Liver (tissue), 8 donors: ENCODE measurements at regions not wholly inside any gene's neighbourhood (a gene's known extent, or its start where the extent isn't known, plus 50 kb on each side); places are given as distances from the start of the nearest gene placed in this dataset.

Source experiments
- DNase-seq: peaks from one replicate; pipeline ENCODE4 v3.0.0-alpha.2; 2017; ENCODE audit warnings: low spot score
- H3K27ac ChIP-seq, 2 donors: one replicate each; pipeline ENCODE4 v1.7.0; 2013; ENCODE audit warnings: inconsistent platforms in 2 of 2, low read length in 2 of 2, control low read depth in 1 of 2, low read depth in 1 of 2, mild to moderate bottlenecking in 1 of 2
- H3K27me3 ChIP-seq, 4 donors: one replicate each; pipeline versions ENCODE4 v1.6.1 to v1.7.0; 2013; ENCODE audit warnings: low read length in 3 of 4, inconsistent platforms in 1 of 4, mild to moderate bottlenecking in 1 of 4, moderate library complexity in 1 of 4; ENCODE audit not compliant: control insufficient read depth in 4 of 4, insufficient read depth in 4 of 4
- H3K36me3 ChIP-seq, 4 donors: one replicate each; pipeline versions ENCODE4 v1.6.1 to v1.7.0; 2013; ENCODE audit warnings: low read length in 3 of 4, mild to moderate bottlenecking in 3 of 4, low read depth in 1 of 4, moderate library complexity in 1 of 4; ENCODE audit not compliant: control insufficient read depth in 4 of 4, insufficient read depth in 3 of 4
- H3K4me1 ChIP-seq, 4 donors: one replicate each; pipeline versions ENCODE4 v1.6.1 to v1.7.0; 2013; ENCODE audit warnings: low read length in 3 of 4, mild to moderate bottlenecking in 3 of 4, moderate library complexity in 1 of 4; ENCODE audit not compliant: control insufficient read depth in 4 of 4, insufficient read depth in 4 of 4
- H3K4me3 ChIP-seq, 3 donors: one replicate each; pipeline versions ENCODE4 v1.6.1 to v1.7.0; 2013; ENCODE audit warnings: low read length in 3 of 3, control low read depth in 1 of 3, low read depth in 1 of 3, mild to moderate bottlenecking in 1 of 3
- H3K9ac ChIP-seq, 2 donors: one replicate each; pipeline ENCODE4 v1.7.0; 2013; ENCODE audit warnings: low read length in 2 of 2, mild to moderate bottlenecking in 2 of 2, moderate library complexity in 2 of 2, control low read depth in 1 of 2, low read depth in 1 of 2
- H3K9me3 ChIP-seq, 4 donors: one replicate each; pipeline versions ENCODE4 v1.6.1 to v1.7.0; 2013; ENCODE audit warnings: low read length in 3 of 4; ENCODE audit not compliant: control insufficient read depth in 4 of 4
- ATF3 ChIP-seq: IDR thresholded peaks from 2 replicates; pipeline ENCODE4 v1.6.1; 2016; ENCODE audit warnings: antibody characterized with exemption
- CTCF ChIP-seq: fragments of 150-350 bp; IDR thresholded peaks from 2 replicates; pipeline ENCODE4 v1.5.1; 2017; ENCODE audit warnings: improper control_type of control experiment, low read depth, low read length; ENCODE audit not compliant: missing input control
- EGR1 ChIP-seq, 2 donors: IDR thresholded peaks; 2 replicates each; pipeline ENCODE4 v1.6.1; 2016 to 2018; ENCODE audit warnings: antibody characterized with exemption in 2 of 2, low read depth in 2 of 2
- FOXA1 ChIP-seq: IDR thresholded peaks from 2 replicates; pipeline ENCODE4 v1.6.1; 2016; ENCODE audit warnings: antibody characterized with exemption
- GABPA ChIP-seq, 2 donors: IDR thresholded peaks in 1 of 2; conservative IDR thresholded peaks in 1 of 2; 2 replicates each; pipeline ENCODE4 v1.6.1; 2016; ENCODE audit warnings: antibody characterized with exemption in 2 of 2, mild to moderate bottlenecking in 1 of 2, moderate library complexity in 1 of 2
- HNF4G ChIP-seq: IDR thresholded peaks from 2 replicates; pipeline ENCODE4 v1.6.1; 2016; ENCODE audit warnings: antibody characterized with exemption
- NR2F2 ChIP-seq: IDR thresholded peaks from 2 replicates; pipeline ENCODE4 v1.6.1; 2016; ENCODE audit warnings: antibody characterized with exemption
- RAD21 ChIP-seq, 2 donors: IDR thresholded peaks; 2 replicates each; pipeline ENCODE4 v1.6.1; 2016; ENCODE audit warnings: antibody characterized with exemption in 2 of 2, mild to moderate bottlenecking in 2 of 2
- RXRA ChIP-seq, 2 donors: IDR thresholded peaks; 2 replicates each; pipeline ENCODE4 v1.6.1; 2017 to 2018; ENCODE audit warnings: antibody characterized with exemption in 2 of 2, mild to moderate bottlenecking in 1 of 2
- SP1 ChIP-seq: IDR thresholded peaks from 2 replicates; pipeline ENCODE4 v1.6.1; 2018; ENCODE audit warnings: antibody characterized with exemption, mild to moderate bottlenecking
- TAF1 ChIP-seq: conservative IDR thresholded peaks from 2 replicates; pipeline ENCODE4 v1.6.1; 2016; ENCODE audit warnings: antibody characterized with exemption, mild to moderate bottlenecking
- YY1 ChIP-seq: IDR thresholded peaks from 2 replicates; pipeline ENCODE4 v1.6.1; 2016; ENCODE audit warnings: antibody characterized with exemption, mild to moderate bottlenecking
- ZBTB33 ChIP-seq: IDR thresholded peaks from 2 replicates; pipeline ENCODE4 v1.6.1; 2016; ENCODE audit warnings: antibody characterized with exemption
- WGBS: extraction: QIAGEN DNeasy Blood & Tissue Kit; methylation state at CpG from one replicate; pipeline ENCODE4 v1.1.7; 2013; 5-methylcytosine and 5-hydroxymethylcytosine counted together
- TF ChIP-seq, protein P1 (sequence below): IDR thresholded peaks from 2 replicates; pipeline ENCODE4 v1.6.1; 2016; ENCODE audit warnings: antibody characterized with exemption, mild to moderate bottlenecking
- donor health status: healthy.
- donor health status: healthy.
- donor health status: healthy.
- donor health status: healthy.
- donor health status: healthy.

DNA sequence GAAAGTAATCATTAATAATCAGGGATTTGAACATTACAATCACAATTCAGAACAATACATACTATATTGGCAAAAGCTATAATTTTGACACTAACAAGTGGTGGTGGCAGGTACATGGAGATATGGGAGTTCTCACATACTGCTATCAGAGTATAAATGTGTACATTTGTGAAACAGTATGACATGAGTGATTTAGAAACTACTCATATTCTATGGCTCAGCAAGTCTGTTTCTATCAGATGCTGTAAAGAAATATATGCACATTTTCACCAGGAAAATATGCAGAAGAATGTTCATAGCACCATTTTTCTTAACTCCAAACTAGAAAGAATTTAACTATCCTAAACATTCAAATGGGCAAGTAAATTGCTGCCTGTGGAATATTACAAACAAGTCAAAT, 620.0 kb downstream of the SH2D4B start (continued):
- TF ChIP-seq ZBTB33, result no peak

DNA sequence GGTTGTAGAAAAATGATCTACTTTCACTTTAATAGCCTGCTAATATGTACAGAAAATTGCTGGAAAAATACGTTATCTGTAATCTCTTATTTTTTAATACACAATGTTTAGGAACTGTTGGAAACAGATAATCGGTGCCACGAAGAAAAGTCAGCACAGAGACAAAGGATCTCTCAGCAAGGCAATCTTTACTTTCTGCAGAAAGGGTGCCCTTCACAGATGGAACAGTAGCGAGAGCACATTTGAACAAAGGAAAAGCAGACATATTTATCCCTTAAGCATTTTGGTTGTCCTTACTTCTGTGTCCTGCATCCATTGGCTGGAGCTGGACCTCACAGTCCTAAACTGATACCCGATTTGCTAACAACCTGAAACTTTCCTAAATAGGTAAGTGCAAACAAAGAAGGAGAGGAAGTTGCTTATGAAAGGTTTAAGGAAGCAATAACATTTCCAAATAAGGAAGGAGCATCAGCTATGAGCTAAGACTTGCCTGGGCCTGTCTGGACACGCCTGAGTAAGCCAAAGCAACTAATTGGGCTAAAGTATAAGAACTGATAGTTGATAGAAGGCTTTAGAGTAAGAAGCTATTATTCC, 640.0 kb downstream of the SH2D4B start:
- WGBS, result 89% methylated on average over 6 of the region's 6 CpGs
- H3K9me3 ChIP-seq, result no peaks in the 10 kb centered on the region
- TF ChIP-seq NR2F2 (no peak), TAF1 (no peak), FOXA1 (no peak), ATF3 (no peak), RXRA (IDR thresholded peaks at IDR 0.05) (no peak), SP1 (no peak), HNF4G (no peak), EGR1 (IDR thresholded peaks at IDR 0.05; ENCODE audit: low read depth in 2 of 2) (no peak), RAD21 (IDR thresholded peaks at IDR 0.05) (no peak), YY1 (no peak)
- TF ChIP-seq, protein P1, sequence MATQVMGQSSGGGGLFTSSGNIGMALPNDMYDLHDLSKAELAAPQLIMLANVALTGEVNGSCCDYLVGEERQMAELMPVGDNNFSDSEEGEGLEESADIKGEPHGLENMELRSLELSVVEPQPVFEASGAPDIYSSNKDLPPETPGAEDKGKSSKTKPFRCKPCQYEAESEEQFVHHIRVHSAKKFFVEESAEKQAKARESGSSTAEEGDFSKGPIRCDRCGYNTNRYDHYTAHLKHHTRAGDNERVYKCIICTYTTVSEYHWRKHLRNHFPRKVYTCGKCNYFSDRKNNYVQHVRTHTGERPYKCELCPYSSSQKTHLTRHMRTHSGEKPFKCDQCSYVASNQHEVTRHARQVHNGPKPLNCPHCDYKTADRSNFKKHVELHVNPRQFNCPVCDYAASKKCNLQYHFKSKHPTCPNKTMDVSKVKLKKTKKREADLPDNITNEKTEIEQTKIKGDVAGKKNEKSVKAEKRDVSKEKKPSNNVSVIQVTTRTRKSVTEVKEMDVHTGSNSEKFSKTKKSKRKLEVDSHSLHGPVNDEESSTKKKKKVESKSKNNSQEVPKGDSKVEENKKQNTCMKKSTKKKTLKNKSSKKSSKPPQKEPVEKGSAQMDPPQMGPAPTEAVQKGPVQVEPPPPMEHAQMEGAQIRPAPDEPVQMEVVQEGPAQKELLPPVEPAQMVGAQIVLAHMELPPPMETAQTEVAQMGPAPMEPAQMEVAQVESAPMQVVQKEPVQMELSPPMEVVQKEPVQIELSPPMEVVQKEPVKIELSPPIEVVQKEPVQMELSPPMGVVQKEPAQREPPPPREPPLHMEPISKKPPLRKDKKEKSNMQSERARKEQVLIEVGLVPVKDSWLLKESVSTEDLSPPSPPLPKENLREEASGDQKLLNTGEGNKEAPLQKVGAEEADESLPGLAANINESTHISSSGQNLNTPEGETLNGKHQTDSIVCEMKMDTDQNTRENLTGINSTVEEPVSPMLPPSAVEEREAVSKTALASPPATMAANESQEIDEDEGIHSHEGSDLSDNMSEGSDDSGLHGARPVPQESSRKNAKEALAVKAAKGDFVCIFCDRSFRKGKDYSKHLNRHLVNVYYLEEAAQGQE, result no peak

DNA sequence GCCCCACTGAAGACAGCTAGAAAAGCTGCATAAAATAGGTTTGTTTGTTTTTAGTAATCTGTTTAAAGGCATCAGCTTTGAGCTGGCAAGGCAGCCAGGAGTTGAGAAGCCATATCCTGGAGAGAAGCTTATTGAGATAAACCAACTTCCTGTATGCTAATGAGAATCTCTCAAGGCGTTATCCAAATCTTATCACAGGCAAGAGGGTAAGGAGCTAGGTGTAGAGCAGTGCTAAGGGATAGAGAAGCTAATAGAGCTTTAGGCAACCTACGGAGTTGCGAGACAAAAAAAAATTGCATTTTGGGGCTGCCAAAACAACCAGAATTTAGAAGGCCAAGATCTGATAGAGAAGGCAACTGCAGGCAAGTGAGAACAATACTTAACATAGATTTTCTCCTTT, 641.6 kb downstream of the SH2D4B start:
- H3K9ac ChIP-seq, result no peak overlapping the region
- H3K27ac ChIP-seq, result no peak overlapping the region
- H3K9me3 ChIP-seq, result no peaks in the 10 kb centered on the region
- no peak for DNase-seq
- H3K27me3 ChIP-seq, result no peaks in the 10 kb centered on the region
- no peaks in the 10 kb centered on the region for H3K36me3 ChIP-seq
- WGBS, result 73% methylated on average over 3 of the region's 3 CpGs
- H3K4me3 ChIP-seq, result no peak overlapping the region
- H3K4me1 ChIP-seq, result no peaks in the 10 kb centered on the region
- TF ChIP-seq GABPA (IDR thresholded peaks at IDR 0.05 in 1 of 2, conservative IDR thresholded peaks at IDR 0.05 in 1 of 2), result no peak
- TF ChIP-seq FOXA1, result no peak
- no peak for TF ChIP-seq CTCF

More for the DNA sequence above, 640.0 kb downstream of the SH2D4B start:
- H3K9ac ChIP-seq, result no peak overlapping the region
- H3K27ac ChIP-seq, result no peak overlapping the region
- DNase-seq, result no peak
- H3K4me1 ChIP-seq, result no peaks in the 10 kb centered on the region
- no peaks in the 10 kb centered on the region for H3K27me3 ChIP-seq
- no peaks in the 10 kb centered on the region for H3K36me3 ChIP-seq
- no peak overlapping the region for H3K4me3 ChIP-seq
